PC-9 (cell line): ENCODE measurements at regions not wholly inside any gene's neighbourhood (a gene's known extent, or its start where the extent isn't known, plus 50 kb on each side); places are given as distances from the start of the nearest gene placed in this dataset.

Experiments used
- BruUV-seq: library from RNA; stranded (reverse); fragments of 400-500 nt; replicated peaks from 2 replicates; lab custom pipeline; 2021; lab: Mats Ljungman, UMichigan
- CTCF ChIA-PET: fragments of 300-600 bp; sonication (Branson Sonifier 250); formaldehyde crosslinking; loops from one replicate; lab custom pipeline; 2022; ENCODE audit warnings: antibody characterized with exemption; lab: Charles Lee
- POLR2A ChIA-PET: fragments of 300-600 bp; sonication (Branson Sonifier 250); formaldehyde crosslinking; loops from one replicate; lab custom pipeline; 2022; ENCODE audit warnings: antibody characterized with exemption; ENCODE audit not compliant: unreplicated experiment; lab: Charles Lee
- DNase-seq, 2 experiments: peaks; one replicate each; pipeline versions ENCODE4 v3.0.0 to v3.0.0-alpha.2; 2015 to 2022; ENCODE audit warnings: mixed read lengths in 1 of 2
- H2AFZ ChIP-seq: fragments of 200-600 bp; sonication (generic); 2 replicates; pipeline ENCODE4 v1.8.1; 2017; ENCODE audit warnings: antibody characterized with exemption
- H3F3A ChIP-seq: fragments of 200-600 bp; sonication (generic); 2 replicates; pipeline ENCODE4 v1.8.1; 2017; ENCODE audit warnings: antibody characterized with exemption, mild to moderate bottlenecking, low read depth; ENCODE audit not compliant: insufficient read depth
- H3K27ac ChIP-seq: fragments of 200-600 bp; sonication (generic); 2 replicates; pipeline ENCODE4 v1.6.1; 2016; ENCODE audit warnings: mixed run types
- H3K27me3 ChIP-seq: fragments of 200-600 bp; sonication (generic); 2 replicates; pipeline ENCODE4 v1.6.1; 2016; ENCODE audit warnings: low read depth, mixed run types; ENCODE audit not compliant: insufficient read depth
- H3K36me3 ChIP-seq: fragments of 200-600 bp; sonication (generic); 2 replicates; pipeline ENCODE4 v1.6.1; 2016; ENCODE audit warnings: low read depth, mixed run types
- H3K4me1 ChIP-seq: fragments of 200-600 bp; sonication (generic); replicated peaks from 2 replicates; pipeline ENCODE4 v1.6.1; 2016; ENCODE audit warnings: mixed run types; ENCODE audit not compliant: insufficient read depth
- H3K4me2 ChIP-seq: fragments of 200-600 bp; sonication (generic); 2 replicates; pipeline ENCODE4 v1.6.1; 2017; ENCODE audit warnings: mixed run types
- H3K4me3 ChIP-seq: fragments of 200-600 bp; sonication (generic); 2 replicates; pipeline ENCODE4 v1.6.1; 2016; ENCODE audit warnings: mixed run types
- H3K79me2 ChIP-seq: fragments of 200-600 bp; sonication (generic); 2 replicates; pipeline ENCODE4 v1.6.1; 2017; ENCODE audit warnings: low read depth, mixed run types
- H3K9me2 ChIP-seq: fragments of 200-600 bp; sonication (generic); 2 replicates; pipeline ENCODE4 v1.8.1; 2017; ENCODE audit warnings: mild to moderate bottlenecking; ENCODE audit not compliant: insufficient read depth
- H3K9me3 ChIP-seq: fragments of 200-600 bp; sonication (generic); 2 replicates; pipeline ENCODE4 v1.8.1; 2016; ENCODE audit warnings: low read depth; ENCODE audit not compliant: insufficient read depth
- H4K20me1 ChIP-seq: fragments of 200-600 bp; sonication (generic); 2 replicates; pipeline ENCODE4 v1.8.1; 2017; ENCODE audit not compliant: insufficient read depth
- EZH2 ChIP-seq: fragments of 200-600 bp; sonication (generic); IDR thresholded peaks from 2 replicates; pipeline ENCODE4 v1.8.0; 2017; ENCODE audit warnings: antibody characterized with exemption, low read depth
- intact Hi-C: fragments of 100-400 bp; cut with micrococcal nuclease; formaldehyde crosslinking; loops from one replicate; pipeline ENCODE4 v1.10.0; 2022; ENCODE audit not compliant: unreplicated experiment
- TF ChIP-seq, protein P1 (sequence below): fragments of 200-600 bp; sonication (generic); conservative IDR thresholded peaks from 2 replicates; pipeline ENCODE4 v1.6.1; 2017; ENCODE audit warnings: mixed run types, antibody characterized with exemption, mild to moderate bottlenecking, moderate library complexity

- H3K4me1 ChIP-seq: no peaks in the 10 kb centered on the region
- no peaks in the 10 kb centered on the region for H3K79me2 ChIP-seq
- H3F3A ChIP-seq: no peaks in the 10 kb centered on the region
- no peaks in the 10 kb centered on the region for H3K9me3 ChIP-seq
- BruUV-seq: no TSS peak
- H3K27ac ChIP-seq: no peak overlapping the region
- intact Hi-C loops: no loop called here
- no peaks in the 10 kb centered on the region for H3K9me2 ChIP-seq
- ChIA-PET POLR2A (no interaction called here), CTCF (no interaction called here)
- no peak overlapping the region for H2AFZ ChIP-seq
- no peak for DNase-seq
- H3K27me3 ChIP-seq: no peaks in the 10 kb centered on the region
- H3K4me2 ChIP-seq: no peak overlapping the region
- no peaks in the 10 kb centered on the region for H4K20me1 ChIP-seq
- H3K36me3 ChIP-seq: no peaks in the 10 kb centered on the region
- no peak for TF ChIP-seq EZH2
- TF ChIP-seq, protein P1, sequence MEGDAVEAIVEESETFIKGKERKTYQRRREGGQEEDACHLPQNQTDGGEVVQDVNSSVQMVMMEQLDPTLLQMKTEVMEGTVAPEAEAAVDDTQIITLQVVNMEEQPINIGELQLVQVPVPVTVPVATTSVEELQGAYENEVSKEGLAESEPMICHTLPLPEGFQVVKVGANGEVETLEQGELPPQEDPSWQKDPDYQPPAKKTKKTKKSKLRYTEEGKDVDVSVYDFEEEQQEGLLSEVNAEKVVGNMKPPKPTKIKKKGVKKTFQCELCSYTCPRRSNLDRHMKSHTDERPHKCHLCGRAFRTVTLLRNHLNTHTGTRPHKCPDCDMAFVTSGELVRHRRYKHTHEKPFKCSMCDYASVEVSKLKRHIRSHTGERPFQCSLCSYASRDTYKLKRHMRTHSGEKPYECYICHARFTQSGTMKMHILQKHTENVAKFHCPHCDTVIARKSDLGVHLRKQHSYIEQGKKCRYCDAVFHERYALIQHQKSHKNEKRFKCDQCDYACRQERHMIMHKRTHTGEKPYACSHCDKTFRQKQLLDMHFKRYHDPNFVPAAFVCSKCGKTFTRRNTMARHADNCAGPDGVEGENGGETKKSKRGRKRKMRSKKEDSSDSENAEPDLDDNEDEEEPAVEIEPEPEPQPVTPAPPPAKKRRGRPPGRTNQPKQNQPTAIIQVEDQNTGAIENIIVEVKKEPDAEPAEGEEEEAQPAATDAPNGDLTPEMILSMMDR: no peak
- no peak overlapping the region for H3K4me3 ChIP-seq
Observed at GRCh38 chr18:41343808-41344207, 611.2 kb upstream of the PIK3C3 start.

DNA sequence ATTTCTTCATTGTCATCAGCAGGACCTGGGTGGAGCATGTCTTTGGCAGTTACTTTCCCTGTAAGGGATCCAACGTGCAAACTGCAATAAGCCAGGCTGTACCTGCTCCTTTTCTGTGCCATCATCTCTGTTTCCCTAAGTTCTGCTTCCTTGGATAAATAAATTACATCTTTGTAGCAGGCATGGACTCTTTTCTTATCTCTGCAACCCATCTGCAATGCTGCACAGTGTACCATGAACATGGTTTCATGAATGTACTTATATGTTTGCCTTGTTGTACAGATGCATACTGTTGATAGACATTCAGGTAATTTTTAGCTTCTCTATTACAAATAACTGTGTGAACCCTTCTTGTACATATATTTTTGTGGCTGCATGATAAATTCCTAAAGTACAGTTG is 616.7 kb upstream of the PIK3C3 start:
- H3K27ac ChIP-seq: no peak overlapping the region
- POLR2A ChIA-PET: no interaction called here
- TF ChIP-seq, protein P1: no peak
- no peak for TF ChIP-seq EZH2

DNA sequence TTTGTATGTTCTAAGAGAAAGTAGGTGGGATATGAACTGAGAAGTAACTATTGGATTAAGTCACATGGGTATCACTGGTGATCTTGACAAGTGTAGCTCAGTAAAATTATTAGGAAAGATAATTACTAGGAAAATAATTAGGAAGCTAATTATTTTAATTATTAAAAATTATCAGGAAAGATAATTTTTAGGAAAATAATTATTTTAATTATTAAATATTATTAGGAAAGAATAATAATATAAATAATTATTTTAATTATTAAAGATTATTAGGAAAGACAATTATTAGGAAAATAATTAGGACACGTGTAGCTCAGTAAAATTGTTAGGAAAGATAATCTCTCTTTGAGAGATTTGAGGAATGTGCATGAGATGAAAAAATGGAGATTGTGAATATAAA is 623.4 kb upstream of the PIK3C3 start:
- no peaks in the 10 kb centered on the region for H3K36me3 ChIP-seq
- H3K27me3 ChIP-seq: no peaks in the 10 kb centered on the region
- H3K9me3 ChIP-seq: no peaks in the 10 kb centered on the region
- intact Hi-C loops: no loop called here
- no peak overlapping the region for H3K27ac ChIP-seq
- H3K4me2 ChIP-seq: no peak overlapping the region
- H3K9me2 ChIP-seq: no peaks in the 10 kb centered on the region
- BruUV-seq: no TSS peak
- DNase-seq: no peak
- no peaks in the 10 kb centered on the region for H3F3A ChIP-seq
- ChIA-PET POLR2A (no interaction called here), CTCF (no interaction called here)
- H3K4me1 ChIP-seq: no peaks in the 10 kb centered on the region
- no peak overlapping the region for H3K4me3 ChIP-seq
- H4K20me1 ChIP-seq: no peaks in the 10 kb centered on the region
- no peak overlapping the region for H2AFZ ChIP-seq
- H3K79me2 ChIP-seq: no peaks in the 10 kb centered on the region
- TF ChIP-seq, protein P1: no peak
- TF ChIP-seq EZH2: no peak

More for the DNA sequence above, 616.7 kb upstream of the PIK3C3 start:
- H2AFZ ChIP-seq: no peak overlapping the region
- no peaks in the 10 kb centered on the region for H3K9me2 ChIP-seq
- no peaks in the 10 kb centered on the region for H4K20me1 ChIP-seq
- intact Hi-C loops: no loop called here
- H3K4me2 ChIP-seq: no peak overlapping the region
- no peak overlapping the region for H3K4me3 ChIP-seq
- no peaks in the 10 kb centered on the region for H3K79me2 ChIP-seq
- H3K9me3 ChIP-seq: no peaks in the 10 kb centered on the region
- no peaks in the 10 kb centered on the region for H3K4me1 ChIP-seq
- no peaks in the 10 kb centered on the region for H3K36me3 ChIP-seq
- CTCF ChIA-PET: no interaction called here
- no peaks in the 10 kb centered on the region for H3K27me3 ChIP-seq
- BruUV-seq: no TSS peak
- no peaks in the 10 kb centered on the region for H3F3A ChIP-seq
- DNase-seq: no peak
